Astrocyte of the cerebellum (primary cell): ENCODE measurements at regions not wholly inside any gene's neighbourhood (a gene's known extent, or its start where the extent isn't known, plus 50 kb on each side); places are given as distances from the start of the nearest gene placed in this dataset.

Experiments
- DNase-seq: peaks from one replicate; pipeline ENCODE4 v3.0.0-alpha.2; 2011; ENCODE audit warnings: low read depth
- H3K4me3 ChIP-seq: 2 replicates; pipeline ENCODE4 v1.5.1; 2011; ENCODE audit warnings: mild to moderate bottlenecking, low read depth, low read length, moderate library complexity
- in situ Hi-C: cut with HindIII; loops from 2 replicates; pipeline ENCODE4 v1.10.0; 2017; ENCODE audit warnings: low sequenced_read_pairs
- TF ChIP-seq, protein P1 (sequence below): IDR thresholded peaks from 2 replicates; pipeline ENCODE4 v1.5.1; 2012; ENCODE audit warnings: low read length, low read depth, moderate library complexity, mild to moderate bottlenecking; ENCODE audit errors: missing control alignments

DNA sequence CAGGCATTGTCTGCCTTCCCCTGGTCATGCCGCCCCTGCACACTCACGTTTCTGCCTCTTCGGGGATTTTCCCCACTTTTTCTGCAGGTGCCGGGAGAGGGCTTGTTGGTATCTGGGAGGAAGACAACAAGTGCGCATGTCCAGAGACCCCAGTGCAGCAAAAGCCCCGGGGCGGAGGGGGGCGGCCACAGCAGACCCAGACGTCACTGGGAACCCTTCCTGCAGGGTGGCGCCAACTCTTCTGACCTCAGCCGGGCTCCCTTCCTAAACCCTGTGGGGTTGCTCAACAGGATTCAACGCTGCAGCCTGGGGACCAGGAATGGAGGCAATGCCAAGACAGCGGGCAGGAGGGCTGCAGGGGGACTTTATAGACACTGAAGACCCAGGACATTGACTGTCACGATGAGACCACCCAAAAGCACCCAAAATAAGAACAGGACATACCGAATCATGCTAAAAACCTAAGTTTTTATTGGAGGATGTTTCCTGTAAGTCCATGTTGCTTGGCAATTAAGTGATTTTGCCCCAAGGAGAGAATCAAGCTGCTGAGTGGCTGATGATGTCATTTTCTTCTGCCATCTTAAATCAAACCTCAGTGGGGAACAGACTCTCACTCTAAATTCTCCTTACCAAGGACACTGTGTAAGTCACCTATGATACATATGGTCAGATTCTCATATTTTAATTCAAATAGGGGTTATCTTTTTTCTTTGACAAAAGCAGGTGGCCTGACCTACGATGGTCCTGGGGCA is 62.9 kb upstream of the SIMC1 start:
- no peak overlapping the region for H3K4me3 ChIP-seq
- no peak for DNase-seq
- in situ Hi-C loops, result no loop called here
- TF ChIP-seq, protein P1, sequence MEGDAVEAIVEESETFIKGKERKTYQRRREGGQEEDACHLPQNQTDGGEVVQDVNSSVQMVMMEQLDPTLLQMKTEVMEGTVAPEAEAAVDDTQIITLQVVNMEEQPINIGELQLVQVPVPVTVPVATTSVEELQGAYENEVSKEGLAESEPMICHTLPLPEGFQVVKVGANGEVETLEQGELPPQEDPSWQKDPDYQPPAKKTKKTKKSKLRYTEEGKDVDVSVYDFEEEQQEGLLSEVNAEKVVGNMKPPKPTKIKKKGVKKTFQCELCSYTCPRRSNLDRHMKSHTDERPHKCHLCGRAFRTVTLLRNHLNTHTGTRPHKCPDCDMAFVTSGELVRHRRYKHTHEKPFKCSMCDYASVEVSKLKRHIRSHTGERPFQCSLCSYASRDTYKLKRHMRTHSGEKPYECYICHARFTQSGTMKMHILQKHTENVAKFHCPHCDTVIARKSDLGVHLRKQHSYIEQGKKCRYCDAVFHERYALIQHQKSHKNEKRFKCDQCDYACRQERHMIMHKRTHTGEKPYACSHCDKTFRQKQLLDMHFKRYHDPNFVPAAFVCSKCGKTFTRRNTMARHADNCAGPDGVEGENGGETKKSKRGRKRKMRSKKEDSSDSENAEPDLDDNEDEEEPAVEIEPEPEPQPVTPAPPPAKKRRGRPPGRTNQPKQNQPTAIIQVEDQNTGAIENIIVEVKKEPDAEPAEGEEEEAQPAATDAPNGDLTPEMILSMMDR, result no peak

DNA sequence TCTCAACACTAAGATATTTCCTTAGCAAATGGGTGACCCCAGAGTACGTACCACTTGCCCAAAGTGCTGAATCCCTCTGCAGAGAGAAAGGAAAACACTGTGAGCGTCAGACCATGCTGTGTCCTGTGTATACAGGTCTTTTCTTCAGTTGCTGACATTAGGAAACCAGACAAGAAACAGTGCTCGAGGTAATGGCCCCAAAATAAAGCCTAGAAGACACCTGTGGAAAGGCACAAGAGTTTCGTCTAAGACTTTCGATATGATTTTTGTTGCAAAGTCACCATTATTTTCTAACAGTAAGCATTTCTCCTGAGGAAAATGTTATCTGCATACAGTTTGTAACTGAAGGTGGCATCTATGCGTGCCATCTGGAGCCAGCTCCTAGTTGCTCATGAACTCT is 62.0 kb upstream of the SIMC1 start:
- in situ Hi-C loops, result no loop called here
- no peak for DNase-seq
- TF ChIP-seq, protein P1, result no peak
- no peak overlapping the region for H3K4me3 ChIP-seq

DNA sequence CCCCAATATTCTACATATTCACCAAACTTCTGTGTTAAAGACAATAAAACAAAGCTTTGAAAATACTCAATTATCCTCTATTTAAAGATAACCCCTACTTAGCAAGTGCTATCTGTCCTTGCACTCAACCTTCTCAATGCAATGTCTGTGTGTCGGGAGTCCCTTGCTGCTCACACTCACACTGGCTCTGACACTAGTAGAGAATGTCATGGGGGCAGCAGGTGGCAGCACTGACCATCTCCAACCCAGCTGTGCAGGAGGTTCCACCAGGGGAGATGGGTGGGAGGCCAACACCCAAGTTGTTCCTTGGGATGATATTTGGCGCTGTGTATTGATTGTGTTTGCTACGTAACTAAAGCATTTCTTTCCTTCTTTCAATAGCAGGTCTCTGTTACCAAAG is 59.4 kb upstream of the SIMC1 start:
- in situ Hi-C loops, result no loop called here
- TF ChIP-seq, protein P1, result no peak
- no peak for DNase-seq

DNA sequence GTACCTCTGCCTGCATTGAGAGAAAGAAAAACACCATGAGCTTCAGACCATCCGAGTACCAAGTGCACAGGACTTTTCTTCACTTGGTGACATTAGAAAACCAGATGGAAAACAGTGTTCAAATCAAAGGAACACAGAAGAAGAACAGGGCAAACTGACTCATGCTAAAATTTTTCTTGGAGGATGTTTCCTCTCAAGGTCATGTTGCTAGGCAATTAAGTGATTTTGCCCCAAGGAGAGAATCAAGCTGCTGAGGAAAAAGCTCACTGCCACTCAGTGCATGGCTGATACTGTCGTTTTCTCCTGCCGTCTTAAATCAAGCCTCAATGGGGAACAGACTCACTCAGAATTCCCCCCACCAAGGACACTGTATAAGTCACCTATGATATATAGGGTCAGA is 57.9 kb upstream of the SIMC1 start:
- TF ChIP-seq, protein P1, result no peak
- in situ Hi-C loops, result no loop called here
- DNase-seq, result no peak
- H3K4me3 ChIP-seq, result no peak overlapping the region

More for the DNA sequence above, 59.4 kb upstream of the SIMC1 start:
- no peak overlapping the region for H3K4me3 ChIP-seq

DNA sequence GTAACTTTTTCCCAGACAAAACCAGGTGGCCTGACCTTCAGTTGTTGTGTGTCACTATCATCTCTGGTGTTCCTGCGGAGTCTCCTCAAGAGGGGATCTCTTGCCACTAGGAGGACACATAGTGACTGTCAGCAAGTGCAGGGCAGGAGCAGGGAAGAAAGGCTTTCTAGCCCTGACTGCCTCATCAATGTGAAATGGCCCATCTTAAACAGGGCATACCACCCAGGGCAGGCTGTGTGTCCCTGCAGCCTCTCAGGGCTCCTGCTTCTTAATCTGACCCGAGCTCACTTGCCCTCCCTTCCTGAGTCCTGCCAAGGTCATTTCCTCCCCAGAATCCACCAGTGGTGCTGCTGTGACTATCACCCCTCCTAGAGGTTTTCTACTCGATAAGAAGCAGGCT is 57.4 kb upstream of the SIMC1 start:
- TF ChIP-seq, protein P1, result no peak
- in situ Hi-C loops, result no loop called here
- no peak for DNase-seq
- H3K4me3 ChIP-seq, result no peak overlapping the region

DNA sequence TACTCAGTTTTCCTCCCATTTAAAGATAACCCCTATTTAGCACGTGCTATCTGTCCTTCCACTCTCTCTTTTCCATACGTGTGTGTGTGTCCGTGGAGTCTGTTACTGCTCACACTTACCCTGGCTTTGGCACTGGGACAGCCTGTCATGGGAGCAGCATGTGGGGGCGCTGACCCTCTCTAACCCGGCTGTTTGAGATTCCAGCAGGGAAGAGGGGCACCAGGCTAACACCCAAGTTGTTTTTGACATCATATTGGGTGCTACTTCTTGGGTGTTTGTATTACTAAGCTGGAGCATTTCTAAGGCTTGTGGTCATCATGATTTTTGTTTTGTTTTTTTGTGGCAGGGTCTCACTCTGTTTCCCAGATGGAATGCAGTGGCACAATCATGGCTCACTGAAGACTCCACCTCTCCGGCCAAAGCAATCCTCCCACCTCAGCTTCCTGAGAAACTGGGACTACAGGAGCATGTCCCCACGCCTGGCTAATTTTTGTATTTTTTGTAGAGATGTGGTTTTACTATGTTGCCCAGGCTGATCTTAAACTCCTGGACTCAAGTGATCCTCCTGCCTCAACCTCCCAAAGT is 56.9 kb upstream of the SIMC1 start:
- TF ChIP-seq, protein P1, result no peak
- no peak for DNase-seq
- H3K4me3 ChIP-seq, result no peak overlapping the region
- in situ Hi-C loops, result no loop called here
